RKO (cell line): ENCODE measurements at regions not wholly inside any gene's neighbourhood (a gene's known extent, or its start where the extent isn't known, plus 50 kb on each side); places are given as distances from the start of the nearest gene placed in this dataset.
"Not testable (repeated sequence)": the region's sequence is repeated elsewhere in the genome, so short reads cannot be mapped to it uniquely, and the experiment has no call there.

Experiments
- DNase-seq: peaks from one replicate; pipeline ENCODE4 v3.0.0-alpha.2; 2016; ENCODE audit warnings: low spot score

DNA sequence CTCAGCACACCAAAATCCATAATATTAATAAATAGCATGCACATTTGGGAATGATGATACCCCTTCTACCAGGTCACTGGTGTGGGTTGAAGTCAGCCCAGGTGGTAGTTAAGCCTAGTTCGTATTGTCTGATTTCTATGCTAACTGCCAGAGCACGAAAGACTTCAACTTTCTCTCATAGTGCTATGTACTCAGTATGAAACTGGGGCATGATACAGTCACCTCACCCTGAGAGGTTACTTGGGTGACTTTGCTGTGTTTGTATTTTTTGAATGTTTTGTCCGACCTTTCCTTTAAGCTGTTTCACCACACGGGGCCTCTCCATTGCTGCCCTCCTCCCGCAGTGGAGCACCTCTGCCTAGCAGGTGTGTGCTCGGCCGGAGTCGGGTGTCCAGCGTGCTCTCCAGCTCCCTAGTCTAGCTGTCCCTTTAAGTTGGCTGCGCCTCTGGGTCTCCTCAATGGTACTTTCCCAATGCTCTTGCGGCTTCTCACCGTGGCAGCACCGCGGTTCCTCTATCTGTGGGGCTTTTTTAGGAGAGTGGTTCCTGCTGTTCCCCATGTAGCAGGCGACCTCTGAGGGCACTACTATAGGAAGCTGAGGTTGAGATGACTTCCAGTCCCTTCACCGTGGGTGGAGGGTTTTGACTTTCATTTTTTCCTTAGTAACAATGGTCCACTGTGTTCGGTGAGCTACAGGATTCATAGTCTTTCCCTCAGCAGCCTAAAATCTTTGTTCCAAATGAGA lies 524.0 kb upstream of the PFKP start:
- no peak for DNase-seq

- DNase-seq = no peak
These were observed 526.2 kb upstream of the PFKP start for GRCh38 chr10:2541176-2541575.

GRCh38 chr10:2529945-2530344 lies 537.4 kb upstream of the PFKP start:
- DNase-seq = no peak

DNA sequence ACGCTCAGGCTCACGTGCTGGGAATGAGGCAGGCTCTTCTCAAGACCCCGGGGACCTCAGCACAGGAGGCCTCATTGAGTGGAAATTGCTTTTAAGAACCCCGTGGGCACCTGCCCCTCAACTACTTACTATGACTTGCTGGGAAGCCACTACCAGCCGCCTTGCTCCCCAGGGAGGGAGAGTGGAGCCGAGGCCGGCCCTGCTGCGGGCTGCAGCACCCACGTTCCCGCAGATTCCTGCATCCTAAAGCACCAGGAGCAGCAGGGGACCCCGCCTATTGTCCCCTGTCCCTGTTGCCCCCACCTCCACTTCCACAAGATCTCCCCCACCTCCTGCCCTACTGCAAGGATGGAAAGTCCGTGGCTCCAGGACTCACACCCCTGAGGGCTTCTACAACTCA lies 541.6 kb upstream of the PFKP start:
- DNase-seq = no peak

- DNase-seq = no peak
These were observed 548.2 kb upstream of the PFKP start for GRCh38 chr10:2519139-2519538.

DNA sequence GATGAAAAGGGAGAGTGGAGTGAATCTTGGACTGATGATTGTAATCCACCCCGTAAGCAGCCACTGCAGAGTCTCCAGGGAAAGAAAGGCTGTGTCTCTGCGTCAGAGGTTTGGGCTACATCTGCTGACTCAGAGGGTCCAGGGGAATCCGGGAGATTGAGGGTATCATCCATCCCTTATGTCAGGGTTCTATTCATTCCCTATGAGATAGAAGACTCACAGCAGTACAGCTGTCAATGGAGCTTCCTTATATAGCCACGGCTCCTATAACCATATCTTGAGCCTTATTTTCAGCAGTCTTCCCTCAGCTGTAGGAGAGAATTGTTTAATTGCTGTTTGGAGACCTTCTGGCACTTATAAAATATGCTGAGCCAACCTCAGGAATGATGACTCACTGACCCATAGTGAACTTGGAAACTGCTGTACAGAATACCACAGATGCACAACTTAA lies 558.2 kb upstream of the PFKP start:
- peak; percentile 18 for DNase-seq

DNA sequence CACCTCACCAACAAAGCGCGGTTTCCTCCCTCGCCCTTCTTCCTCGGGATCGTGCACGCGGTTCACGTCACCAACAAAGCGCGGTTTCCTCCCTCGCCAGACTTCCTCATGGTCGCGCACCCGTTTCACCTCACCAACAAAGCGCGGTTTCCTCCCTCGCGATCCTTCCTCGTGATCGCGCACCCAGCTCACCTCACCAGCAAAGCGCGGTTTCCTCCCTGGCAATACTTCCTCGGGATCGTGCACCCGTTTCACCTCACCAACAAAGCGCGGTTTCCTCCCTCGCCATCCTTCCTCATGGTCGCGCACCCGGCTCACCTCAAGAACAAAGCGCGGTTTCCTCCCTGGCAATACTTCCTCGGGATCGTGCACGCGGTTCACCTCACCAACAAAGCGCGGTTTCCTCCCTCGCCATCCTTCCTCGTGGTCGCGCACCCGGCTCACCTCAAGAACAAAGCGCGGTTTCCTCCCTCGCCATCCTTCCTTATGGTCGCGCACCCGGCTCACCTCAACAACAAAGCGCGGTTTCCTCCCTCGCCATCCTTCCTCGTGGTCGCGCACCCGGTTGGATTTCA lies 565.9 kb upstream of the PFKP start:
- DNase-seq = not testable (repeated sequence)

DNA sequence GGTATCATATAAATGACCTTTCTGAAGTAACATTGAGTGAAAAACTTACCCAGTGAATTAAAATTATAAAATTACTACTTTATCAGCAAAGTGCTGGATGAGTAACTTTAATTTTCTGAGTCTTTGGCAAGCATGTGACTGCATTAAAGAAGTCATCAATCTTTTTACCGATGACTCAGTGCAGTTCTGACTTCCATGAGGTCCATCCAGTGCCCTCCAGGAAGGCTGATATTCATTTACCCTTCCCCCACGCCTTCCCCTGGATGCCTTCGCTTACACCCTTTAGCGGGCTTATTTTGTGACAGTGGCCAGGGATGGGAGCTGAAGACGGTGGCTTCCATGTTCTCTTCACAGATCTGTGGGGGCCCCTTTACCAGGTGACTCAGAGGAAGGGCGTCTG lies 572.9 kb upstream of the PFKP start:
- no peak for DNase-seq

DNA sequence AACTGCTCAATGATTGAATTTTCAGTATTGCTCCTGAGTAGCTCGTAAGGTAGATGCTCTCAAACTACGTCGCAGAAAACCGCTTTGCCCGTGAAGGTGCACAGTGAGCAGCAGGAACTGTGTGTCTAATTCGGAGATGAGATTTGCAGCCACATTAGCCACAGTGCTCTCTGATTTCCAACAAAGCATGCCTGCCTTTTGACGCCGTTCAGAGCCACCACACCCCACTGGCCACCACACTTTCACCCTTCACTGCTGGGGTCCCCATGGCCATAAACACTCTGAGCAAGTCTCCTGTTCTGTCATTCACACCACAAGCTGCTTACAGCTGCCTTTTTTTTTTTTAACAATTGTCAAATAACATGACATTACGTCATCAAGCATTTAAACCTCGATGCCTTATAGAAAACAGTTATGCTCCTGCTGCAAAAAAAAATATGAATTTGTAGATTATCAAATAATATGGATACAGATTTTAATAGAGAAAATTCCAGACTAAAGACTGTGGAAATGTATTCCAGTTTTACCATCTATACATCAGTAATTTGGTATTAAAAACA lies 578.8 kb upstream of the PFKP start:
- DNase-seq = no peak

DNA sequence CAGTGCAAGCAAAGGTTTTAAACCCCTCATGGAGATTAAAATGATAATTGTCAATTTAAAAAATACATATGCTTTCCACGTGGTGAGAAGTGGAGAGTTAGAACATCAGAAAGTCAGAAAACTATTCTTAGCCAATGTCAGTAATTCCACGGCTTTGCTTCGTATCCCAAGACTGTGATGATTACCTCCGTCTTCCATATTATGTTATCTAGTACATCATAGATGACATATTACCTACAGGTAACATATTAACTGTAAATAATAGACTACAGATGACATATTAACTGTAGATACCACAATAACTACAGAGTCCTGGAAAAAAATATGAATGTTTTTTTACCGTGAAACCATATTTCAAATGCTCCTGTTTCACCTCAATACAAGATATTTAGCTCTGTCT lies 579.4 kb upstream of the PFKP start:
- DNase-seq = no peak

DNA sequence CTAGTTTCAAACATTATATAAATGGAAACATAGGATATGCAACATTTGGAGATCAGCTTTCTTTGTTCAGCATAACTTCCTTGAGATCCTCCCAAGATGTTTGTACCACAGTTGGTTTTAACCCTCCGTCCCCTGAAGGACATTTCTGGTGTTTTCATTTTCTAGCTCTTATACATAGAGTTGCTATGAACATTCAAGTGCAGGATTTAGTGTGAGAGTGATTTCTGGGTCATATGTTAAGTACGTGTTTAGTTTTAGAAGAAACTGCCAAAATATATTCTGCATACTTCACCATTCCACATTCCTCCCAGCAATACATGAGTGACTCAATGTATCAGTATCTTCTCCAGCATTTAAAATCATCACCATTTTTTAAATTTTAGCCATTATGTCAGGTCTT lies 588.7 kb upstream of the PFKP start:
- DNase-seq = no peak

DNA sequence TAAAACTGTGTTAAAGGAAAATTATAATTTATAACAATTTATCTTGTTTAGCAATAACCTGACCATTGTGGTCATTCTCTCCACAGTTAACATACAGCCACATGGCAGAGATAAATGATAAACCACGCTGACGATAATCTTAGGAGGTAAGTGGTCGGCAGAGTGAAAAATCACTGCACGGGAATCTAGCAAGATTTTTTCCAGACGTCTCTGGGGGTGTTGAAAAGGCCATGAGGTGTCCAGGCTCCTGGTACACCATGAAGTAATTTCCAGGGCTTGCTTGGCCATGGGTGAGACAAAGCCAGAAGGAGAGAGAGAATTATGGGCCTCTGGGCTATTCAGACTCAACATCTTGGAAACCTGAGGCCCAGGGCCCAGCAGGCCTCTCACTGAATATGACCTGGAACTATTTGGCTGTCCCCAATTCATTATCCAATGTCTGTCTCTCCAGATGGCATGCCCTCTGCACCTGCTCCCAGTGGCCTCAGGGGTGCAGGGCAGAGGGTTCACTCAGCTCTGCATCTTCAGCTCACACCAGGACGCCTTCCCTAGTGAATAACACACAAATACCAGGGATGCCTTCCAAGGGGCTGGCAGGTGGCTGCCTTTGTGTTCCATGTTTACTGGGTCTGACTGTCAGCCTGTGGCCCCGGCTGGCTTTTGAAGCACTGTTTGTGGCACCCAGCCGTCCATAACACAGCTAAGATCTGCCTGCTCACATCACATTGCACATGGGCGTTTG lies 590.4 kb upstream of the PFKP start:
- no peak for DNase-seq

DNA sequence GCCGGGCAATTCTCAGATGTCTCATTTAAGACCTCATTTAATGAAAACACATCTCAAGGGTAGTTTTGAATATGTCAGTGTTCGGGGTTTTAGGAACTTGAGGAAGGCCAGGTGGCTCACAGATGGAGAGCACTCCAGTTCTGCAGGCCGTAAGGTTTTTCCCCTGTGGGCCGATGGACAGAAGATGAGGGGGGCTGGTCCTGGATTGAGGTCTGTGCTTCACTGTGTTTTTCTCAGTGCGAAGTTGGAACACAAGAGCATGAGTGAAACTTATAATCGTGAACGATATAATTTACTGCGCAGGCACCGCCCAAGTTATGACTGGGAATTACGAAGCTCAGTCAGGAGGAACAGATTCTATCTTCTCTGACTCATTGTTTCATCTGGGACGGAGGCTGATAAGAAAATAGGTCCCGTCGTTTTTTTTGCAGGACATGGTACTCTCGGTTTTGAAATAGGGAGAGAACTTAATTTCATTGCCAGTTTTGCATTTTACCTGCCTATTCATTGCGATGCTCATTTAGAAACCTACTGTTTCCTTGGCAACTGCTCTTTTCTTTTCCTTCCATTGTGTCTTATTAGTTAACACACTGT lies 591.0 kb upstream of the PFKP start:
- DNase-seq = no peak

- no peak for DNase-seq
These were observed 591.6 kb upstream of the PFKP start for GRCh38 chr10:2475711-2476217.

DNA sequence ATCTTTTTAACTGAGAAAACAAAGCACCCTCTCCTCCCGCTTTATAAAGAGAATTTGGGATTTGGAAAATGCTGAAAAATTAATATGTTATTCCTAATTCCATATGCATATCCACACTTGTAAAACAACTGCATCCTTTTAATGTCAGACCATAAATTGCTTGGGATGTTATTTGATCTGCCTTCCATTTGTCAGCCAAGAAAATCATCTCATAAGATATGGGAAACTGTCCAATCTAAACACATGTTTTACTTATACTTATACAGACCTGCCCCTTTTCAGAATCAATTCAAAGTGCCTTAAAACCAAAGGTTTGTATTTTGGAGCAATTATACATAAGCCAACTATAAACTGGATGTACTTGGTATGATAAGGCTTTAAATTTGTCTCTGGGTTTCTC lies 595.5 kb upstream of the PFKP start:
- DNase-seq = no peak

GRCh38 chr10:2469802-2470201 lies 597.5 kb upstream of the PFKP start:
- DNase-seq = no peak

GRCh38 chr10:2464483-2464882 lies 602.9 kb upstream of the PFKP start:
- no peak for DNase-seq

- peak; percentile 69 for DNase-seq
These were observed 604.0 kb upstream of the PFKP start for GRCh38 chr10:2463316-2463715.

- DNase-seq = no peak
These were observed 604.8 kb upstream of the PFKP start for GRCh38 chr10:2462581-2462980.

DNA sequence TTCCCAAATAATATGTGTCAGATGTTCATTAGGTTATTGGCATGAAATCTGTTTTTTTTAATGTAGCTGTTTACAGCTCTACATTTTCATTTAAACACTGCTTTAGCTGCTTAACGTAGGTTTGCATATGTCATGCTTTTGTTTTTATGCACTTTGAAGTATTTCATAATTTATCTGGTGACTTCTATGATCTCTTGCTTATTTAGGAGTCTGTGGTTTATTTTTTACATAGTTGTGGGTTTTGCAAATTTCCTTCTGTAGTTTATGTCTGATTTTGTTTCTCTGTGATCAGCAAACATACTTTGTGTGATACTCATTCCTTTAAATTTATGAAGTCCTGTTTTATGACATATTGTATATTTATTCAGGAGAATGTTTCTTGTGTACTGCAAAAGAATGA lies 606.5 kb upstream of the PFKP start:
- no peak for DNase-seq

DNA sequence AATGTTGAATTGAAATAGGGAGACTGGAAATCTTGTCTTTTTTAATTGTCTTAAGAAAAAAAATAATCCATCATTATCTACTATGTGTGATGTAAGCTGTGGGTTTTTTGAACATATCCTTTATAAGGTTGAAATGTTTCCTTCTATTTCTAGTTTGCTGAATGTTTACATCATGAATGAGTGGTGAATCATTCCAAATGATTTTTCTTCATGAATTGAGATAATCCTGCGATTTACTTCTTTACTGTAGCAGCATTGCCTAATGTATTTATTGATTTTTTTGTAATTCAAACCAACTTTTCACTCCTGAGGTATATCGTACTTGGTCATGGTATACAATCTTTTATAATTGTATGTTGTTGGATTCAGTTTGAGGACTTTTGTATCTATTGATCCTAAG lies 607.6 kb upstream of the PFKP start:
- DNase-seq = no peak

- DNase-seq = no peak
These were observed 610.5 kb upstream of the PFKP start for GRCh38 chr10:2456834-2457233.
